ENCODE measurements at regions not wholly inside any gene's neighbourhood (a gene's known extent, or its start where the extent isn't known, plus 50 kb on each side); places are given as distances from the start of the nearest gene placed in this dataset.

- Histone ChIP-seq H3K4me3 (replicated peaks; ENCODE audit: low read depth, low read length) (no peak overlapping the region), H3K36me3 (ENCODE audit: control insufficient read depth, insufficient read depth, low read length) (no peaks in the 10 kb centered on the region), H3K27me3 (replicated peaks; ENCODE audit: control insufficient read depth, insufficient read depth, low read length) (no peaks in the 10 kb centered on the region)
- DNase-seq (ENCODE audit: extremely low read depth, insufficient read length): no peak
- TF ChIP-seq CTCF (IDR thresholded peaks at IDR 0.05; ENCODE audit: insufficient read depth, low read length, poor library complexity, severe bottlenecking): no peak
Measured at GRCh38 chr13:73913751-73914518, 220.3 kb downstream of the KLF12 start.

- no peaks in the 10 kb centered on the region for H3K27me3 ChIP-seq (replicated peaks; ENCODE audit: control insufficient read depth, insufficient read depth, low read length)
- no peak for TF ChIP-seq CTCF (IDR thresholded peaks at IDR 0.05; ENCODE audit: insufficient read depth, low read length, poor library complexity, severe bottlenecking)
- no peak overlapping the region for H3K4me3 ChIP-seq (replicated peaks; ENCODE audit: low read depth, low read length)
- H3K36me3 ChIP-seq (ENCODE audit: control insufficient read depth, insufficient read depth, low read length): no peaks in the 10 kb centered on the region
- DNase-seq (ENCODE audit: extremely low read depth, insufficient read length): no peak
Measured at GRCh38 chr13:73913079-73913740, 221.0 kb downstream of the KLF12 start.

GRCh38 chr13:73911361-73911760, 222.8 kb downstream of the KLF12 start:
- Histone ChIP-seq H3K4me3 (replicated peaks; ENCODE audit: low read depth, low read length) (no peak overlapping the region), H3K27me3 (replicated peaks; ENCODE audit: control insufficient read depth, insufficient read depth, low read length) (no peaks in the 10 kb centered on the region), H3K36me3 (ENCODE audit: control insufficient read depth, insufficient read depth, low read length) (no peaks in the 10 kb centered on the region)
- no peak for TF ChIP-seq CTCF (IDR thresholded peaks at IDR 0.05; ENCODE audit: insufficient read depth, low read length, poor library complexity, severe bottlenecking)
- DNase-seq (ENCODE audit: extremely low read depth, insufficient read length): no peak

GRCh38 chr13:73910733-73911132, 223.5 kb downstream of the KLF12 start:
- no peaks in the 10 kb centered on the region for H3K36me3 ChIP-seq (ENCODE audit: control insufficient read depth, insufficient read depth, low read length)
- no peak overlapping the region for H3K4me3 ChIP-seq (replicated peaks; ENCODE audit: low read depth, low read length)
- no peak for DNase-seq (ENCODE audit: extremely low read depth, insufficient read length)
- TF ChIP-seq CTCF (IDR thresholded peaks at IDR 0.05; ENCODE audit: insufficient read depth, low read length, poor library complexity, severe bottlenecking): no peak
- no peaks in the 10 kb centered on the region for H3K27me3 ChIP-seq (replicated peaks; ENCODE audit: control insufficient read depth, insufficient read depth, low read length)

GRCh38 chr13:73908809-73909208, 225.4 kb downstream of the KLF12 start:
- Histone ChIP-seq H3K4me3 (replicated peaks; ENCODE audit: low read depth, low read length) (no peak overlapping the region), H3K27me3 (replicated peaks; ENCODE audit: control insufficient read depth, insufficient read depth, low read length) (no peaks in the 10 kb centered on the region), H3K36me3 (ENCODE audit: control insufficient read depth, insufficient read depth, low read length) (no peaks in the 10 kb centered on the region)
- DNase-seq (ENCODE audit: extremely low read depth, insufficient read length): no peak
- TF ChIP-seq CTCF (IDR thresholded peaks at IDR 0.05; ENCODE audit: insufficient read depth, low read length, poor library complexity, severe bottlenecking): no peak
